ENCODE measurements at regions not wholly inside any gene's neighbourhood (a gene's known extent, or its start where the extent isn't known, plus 50 kb on each side); places are given as distances from the start of the nearest gene placed in this dataset.

DNA sequence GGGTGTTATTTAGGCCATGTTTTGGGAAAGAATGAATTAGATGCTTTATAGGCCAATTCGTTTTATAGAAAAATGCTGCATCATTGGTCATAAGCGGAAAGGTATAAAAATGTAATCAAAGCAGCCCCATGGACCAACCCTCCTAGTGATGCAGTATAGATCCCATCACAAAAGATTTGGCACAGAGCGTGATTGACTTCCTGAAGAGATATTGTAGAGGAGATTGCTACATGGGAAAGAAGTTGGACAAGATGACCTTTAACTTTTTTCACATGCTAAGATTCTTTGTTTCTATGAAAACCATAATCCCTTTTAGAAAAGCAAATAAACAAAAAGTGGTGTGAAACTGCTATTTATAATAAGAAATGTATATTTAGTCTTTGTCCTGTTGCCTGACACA is 136.5 kb upstream of the FNDC3A start:
- no peak for DNase-seq (ENCODE audit: low read depth in 3 of 3, low spot score in 2 of 3)

DNA sequence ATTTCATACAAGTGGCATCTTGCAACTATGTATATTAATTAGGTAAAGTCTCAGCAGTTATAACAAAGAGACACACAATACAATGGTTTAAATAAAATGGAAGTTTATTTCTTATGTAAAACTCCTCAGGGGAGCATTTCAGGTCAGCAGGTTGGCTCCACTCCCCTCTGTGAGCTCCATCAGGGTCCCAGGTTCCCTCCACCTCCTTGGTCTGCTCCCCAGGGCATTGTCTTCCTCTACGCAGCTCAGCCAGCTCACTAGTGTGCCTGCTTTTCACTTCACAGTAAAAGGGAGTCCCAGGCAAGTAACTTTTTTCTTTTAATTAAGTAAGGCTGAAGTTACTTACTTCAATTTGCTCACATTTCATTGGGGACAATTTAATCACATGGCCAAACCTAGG is 135.3 kb upstream of the FNDC3A start:
- no peak for DNase-seq (ENCODE audit: low read depth in 3 of 3, low spot score in 2 of 3)

DNA sequence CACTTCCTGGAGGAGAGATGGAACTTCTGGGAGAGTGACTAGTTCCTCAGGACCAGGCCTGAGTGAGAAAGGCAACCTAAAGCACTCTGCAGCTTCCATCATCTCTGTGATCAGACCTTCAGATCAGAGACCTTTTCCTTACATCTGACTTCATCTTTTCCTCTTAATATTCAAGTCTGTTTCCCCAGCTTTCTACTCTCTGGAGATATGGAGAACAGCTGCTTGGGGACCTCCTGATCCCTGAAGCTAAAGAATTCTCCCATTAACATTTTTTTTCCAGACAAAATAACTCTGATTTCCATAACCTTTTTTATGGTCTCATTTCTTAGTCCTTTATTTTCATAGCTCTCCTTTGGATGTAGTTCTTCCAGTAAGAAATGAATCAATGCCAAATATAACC is 133.4 kb upstream of the FNDC3A start:
- DNase-seq (ENCODE audit: low read depth in 3 of 3, low spot score in 2 of 3), result no peak

DNA sequence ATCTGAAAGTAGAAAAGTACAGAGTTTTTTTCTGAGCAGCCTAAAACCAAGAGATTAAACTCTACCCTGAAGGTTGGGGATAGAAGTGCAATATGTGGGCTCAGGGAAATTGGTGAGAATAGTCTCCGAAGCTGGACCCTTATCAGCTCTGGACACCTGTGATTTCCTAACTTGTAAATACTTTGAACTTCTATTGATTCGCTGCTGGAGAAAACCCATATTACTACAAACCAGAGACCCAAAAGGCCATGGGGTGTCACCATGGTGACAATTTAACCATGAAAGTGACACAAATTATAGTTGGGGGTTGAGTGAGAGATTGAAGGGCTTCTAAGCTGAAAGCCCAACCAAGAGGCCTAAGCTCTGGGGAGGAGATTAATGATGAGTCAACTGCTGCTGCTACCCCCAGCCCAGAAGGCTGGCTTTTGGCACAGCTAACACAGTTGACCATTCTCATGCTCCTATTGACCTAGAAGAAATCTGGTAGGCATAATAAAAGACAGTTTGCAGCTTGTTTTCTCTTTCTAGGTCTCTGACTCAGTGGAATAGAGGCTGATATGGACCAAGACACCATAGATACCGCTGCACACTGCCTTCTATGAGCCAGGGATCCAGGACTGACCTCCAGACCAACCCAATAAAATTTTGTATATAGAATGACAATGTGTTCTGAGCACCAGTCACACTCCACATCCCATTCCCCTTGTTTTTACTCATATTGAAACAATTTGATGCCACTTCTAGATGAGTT is 131.9 kb upstream of the FNDC3A start:
- DNase-seq (ENCODE audit: low read depth in 3 of 3, low spot score in 2 of 3), result no peak

DNA sequence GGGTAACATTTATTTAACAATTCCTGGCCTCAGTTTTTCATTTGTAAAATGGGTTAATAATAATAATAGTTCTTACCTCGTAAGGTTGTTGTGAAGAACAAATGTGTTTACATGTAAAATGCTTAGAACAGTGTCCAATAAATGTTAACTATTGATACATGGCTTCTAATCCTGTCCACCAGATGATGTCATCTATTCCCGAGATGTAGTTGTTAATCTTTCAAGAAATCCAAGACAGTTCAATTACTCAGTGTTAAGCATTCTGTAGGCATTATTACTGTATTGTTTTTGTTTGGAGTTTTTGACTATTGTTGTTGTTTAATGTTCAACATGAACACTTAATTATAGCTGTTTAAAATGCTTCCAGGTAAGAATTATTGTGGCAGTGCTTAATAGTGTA is 131.0 kb upstream of the FNDC3A start:
- no peak for DNase-seq (ENCODE audit: low read depth in 3 of 3, low spot score in 2 of 3)

DNA sequence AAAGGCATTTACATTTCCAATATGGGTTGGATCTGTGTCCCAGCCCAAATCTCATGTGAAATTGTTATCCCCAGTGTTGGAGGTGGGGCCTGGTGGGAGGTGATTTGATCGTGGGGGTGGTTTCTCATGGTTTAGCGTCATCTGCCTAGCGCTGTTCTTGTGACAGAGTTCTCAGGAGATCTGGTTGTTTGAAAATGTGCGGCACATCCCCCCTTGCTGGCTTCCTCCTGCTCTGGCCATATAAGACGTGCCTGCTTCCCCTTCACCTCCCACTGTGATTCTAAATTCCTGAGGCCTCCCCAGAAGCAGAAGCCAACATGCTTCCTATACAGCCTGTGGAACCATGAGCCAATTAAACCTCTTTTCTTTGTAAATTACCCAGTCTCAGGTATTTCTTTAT is 126.2 kb upstream of the FNDC3A start:
- no peak for DNase-seq (ENCODE audit: low read depth in 3 of 3, low spot score in 2 of 3)

DNA sequence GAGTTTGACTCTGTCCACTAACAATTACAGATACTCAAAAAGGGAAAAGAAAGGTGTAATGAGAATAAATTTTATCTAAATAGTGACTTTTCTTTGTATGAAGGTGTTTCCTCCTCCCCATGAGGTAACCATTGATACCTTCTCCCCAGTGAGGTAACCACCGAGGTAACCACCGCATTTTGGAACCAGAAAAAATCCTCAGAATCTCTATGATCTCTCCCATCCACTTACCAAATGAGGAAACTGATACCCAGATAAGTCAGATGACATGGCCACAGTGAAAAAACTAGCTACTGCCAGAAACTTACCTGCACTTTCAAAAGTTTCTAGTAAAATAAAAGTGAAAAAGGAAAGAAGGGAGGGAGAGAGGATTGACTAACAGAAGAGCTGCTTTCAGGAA is 124.0 kb upstream of the FNDC3A start:
- DNase-seq (ENCODE audit: low read depth in 3 of 3, low spot score in 2 of 3), result no peak

DNA sequence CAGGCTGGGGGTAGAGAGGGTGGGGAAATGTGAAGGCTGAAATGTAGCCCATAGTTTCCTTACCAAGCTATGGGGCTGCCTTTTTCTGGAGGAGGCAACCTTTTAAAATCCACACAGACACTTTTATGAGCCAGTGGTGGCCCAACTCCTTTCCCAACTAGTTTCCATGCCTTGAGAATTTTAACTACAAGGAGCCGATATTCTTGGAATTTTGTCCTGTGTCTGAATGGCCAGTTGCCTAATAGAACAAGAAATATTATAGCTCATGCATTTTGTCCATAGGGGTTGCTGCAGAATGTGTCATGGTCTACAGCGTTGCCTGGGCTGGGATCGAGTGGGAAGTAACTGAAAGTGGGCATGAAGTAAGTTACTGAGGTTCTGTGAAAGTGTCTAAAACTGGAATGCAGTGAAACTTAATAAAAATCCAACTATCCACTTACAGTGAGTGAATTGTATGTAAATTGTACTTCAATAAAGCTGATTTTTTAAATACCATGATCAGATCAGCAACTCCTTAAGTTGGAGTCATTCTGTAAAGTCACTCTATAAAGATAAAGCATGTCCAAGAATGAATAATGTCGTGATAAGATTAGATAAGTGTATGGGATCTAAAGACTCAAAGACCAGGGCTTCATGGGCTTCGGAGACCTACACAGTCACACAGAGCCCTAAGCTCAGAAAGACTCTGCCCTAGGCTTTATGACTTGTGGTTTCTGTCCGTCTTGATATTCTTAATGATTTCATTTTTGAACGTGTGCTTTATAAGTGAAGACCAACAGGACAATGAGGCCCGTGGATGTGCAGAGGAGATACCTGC is 122.6 kb upstream of the FNDC3A start:
- DNase-seq (ENCODE audit: low read depth in 3 of 3, low spot score in 2 of 3), result no peak

DNA sequence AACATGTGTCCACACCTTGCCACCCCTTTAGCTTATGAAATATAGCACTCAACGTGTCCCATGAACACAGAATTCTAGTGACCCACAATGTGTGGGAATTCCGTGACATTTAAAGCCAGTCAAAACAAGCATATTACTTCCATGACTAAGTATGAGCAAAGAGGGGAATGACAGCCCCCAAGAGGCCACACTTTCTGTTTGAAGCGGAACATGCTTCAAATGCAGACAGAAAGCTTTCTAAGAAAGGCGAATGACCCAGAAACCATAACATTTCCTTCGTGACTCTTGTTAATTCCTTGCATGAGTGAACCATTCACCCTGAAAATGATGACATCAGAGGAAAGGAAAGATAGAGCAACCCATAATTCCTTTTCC is 122.0 kb upstream of the FNDC3A start:
- DNase-seq (ENCODE audit: low read depth in 3 of 3, low spot score in 2 of 3), result no peak

DNA sequence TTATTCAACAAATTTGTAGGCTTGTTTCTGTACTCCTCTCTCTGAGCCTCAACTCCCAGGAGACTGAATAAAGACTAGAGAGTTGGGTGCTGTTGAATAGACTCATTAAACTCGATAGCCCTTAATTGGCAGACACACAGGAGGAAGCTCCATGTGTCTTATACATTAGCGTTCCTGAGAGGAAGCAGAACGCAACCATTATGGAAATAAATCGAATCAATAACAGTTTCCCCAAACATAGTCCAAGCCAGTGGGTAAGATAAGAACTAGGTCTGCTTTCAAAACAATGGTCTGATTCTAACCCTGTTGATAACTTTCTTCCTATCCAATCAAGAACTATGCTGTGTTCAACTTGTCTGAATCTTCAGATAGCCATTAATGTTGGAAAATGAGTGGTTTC is 118.1 kb upstream of the FNDC3A start:
- no peak for DNase-seq (ENCODE audit: low read depth in 3 of 3, low spot score in 2 of 3)

DNA sequence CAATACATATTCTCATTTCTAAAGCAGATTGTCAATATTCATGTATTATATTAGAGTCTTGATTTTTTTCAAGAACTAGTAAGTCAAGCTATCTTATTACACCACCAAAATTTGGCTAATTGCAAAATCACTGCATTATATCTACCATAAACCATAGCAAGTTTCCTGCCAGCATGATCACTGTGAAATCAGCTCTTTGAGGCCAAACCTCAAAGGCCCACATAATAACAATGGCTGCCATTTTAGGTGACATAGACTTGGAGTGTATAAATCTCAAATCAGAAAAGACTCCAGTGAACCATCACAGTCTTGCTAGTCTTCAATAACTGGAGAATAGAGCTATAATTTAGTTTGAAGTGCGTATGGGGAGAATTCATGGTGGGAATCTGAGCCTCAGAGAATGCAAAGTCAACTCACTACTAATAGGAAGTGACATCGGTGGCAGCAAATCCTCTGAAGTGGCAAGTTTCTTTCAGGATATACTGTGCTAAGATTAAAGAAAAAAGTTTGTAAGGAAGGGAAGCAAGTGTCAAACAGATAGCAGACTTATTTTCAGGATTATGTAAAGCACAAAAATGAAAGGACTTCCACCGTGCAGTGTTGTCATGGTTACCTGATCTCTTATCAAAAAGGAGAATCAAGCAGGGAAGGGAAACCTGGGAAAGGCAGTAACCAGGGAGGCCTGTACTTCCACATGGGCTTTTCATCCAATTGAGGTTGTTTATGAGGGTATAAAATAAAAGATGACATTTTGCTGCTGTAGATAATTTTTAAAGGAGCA is 117.4 kb upstream of the FNDC3A start:
- no peak for DNase-seq (ENCODE audit: low read depth in 3 of 3, low spot score in 2 of 3)

DNA sequence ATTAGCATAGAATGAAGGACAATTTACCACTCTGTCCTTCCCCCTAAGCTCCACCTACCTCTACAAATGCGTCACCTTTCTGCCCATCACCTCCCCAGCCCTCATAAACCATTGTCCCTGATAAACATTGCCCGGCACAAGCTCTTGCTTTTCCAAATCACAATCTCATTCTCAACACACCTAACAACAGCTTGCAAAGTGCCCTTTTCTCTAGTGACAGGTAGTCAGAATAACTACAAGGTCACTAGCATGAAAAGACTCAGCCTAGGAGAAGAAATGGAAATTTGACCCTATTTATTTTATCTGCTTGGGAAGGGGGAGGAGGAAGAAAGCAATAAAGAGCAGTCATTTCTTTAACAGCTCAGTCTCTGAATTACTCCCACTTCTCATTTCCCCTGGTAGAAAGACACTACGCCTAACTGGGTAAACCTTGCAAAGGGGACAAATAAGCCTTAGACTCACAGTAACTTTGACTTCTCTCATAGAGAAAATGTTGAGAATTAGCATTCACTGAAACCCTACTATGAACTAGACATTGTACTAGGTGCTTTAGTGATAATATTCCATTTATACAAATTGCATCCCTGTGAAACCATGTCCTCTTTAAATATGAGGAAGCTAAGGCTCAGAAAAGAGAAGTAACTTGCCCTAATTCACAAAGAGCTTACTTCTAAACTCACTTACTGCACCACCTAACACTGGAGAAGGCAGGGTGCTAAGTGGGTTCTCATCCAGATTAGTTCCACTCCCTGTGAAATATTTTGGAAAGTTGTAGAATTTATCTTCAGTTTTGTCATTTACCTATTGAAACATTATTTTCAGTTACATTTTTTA is 116.2 kb upstream of the FNDC3A start:
- DNase-seq (ENCODE audit: low read depth in 3 of 3, low spot score in 2 of 3), result peak in 2 of 3 donors; percentile 27 to 43

DNA sequence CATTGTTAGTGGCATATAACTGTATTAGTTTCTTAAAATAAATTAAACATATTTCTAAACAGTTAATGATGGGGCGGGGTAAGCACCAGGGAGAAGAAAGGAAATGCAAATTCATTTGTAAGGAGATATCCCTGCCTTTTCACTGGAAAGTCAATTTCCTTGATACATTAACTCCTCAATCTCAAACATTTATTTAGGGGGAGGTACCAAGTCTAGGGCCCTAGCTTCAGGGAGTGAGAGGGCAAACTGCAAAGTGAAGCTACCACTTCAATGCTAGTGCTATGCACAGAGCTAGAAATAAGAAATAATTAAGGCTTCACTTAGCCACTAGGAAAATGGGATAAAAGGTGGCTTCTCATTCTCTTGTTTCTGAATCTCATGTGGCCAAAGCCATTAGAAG is 115.3 kb upstream of the FNDC3A start:
- no peak for DNase-seq (ENCODE audit: low read depth in 3 of 3, low spot score in 2 of 3)

DNA sequence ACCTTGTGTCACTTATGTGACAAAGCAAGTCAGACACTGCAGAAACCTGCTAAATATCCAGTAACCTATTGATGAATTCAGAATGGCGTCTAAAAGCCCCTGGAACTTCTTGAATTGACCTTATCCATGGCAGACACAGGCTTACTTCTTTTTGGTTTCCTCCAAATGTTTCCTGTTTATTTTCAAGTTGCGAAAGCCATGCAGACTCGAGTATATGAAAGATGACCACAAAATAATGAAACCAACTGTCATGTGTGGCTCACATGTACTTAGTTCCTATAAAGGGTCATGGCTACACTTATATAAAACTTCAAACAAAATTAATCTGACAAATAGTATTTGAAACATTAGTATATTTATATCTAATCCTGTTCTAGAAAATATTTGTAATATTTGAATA is 113.1 kb upstream of the FNDC3A start:
- no peak for DNase-seq (ENCODE audit: low read depth in 3 of 3, low spot score in 2 of 3)

DNA sequence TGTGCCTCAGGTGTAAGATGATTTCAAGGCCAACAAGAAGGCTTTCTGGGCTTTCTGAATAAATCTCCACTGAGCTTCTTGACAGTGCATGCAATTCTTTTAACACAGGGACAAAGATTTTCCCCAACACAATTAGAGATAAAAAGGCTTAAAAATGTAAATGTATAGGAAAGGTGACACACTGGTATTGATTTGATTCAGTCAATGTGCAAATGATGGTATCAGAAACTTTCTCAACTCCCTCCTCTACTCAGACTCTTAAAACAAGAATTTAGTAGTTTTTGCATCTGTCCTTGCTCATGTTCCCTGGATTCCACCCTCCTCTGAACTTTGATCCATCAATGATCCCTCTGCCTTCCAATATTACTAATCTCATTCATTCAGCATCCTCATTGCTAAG is 111.6 kb upstream of the FNDC3A start:
- DNase-seq (ENCODE audit: low read depth in 3 of 3, low spot score in 2 of 3), result no peak

DNA sequence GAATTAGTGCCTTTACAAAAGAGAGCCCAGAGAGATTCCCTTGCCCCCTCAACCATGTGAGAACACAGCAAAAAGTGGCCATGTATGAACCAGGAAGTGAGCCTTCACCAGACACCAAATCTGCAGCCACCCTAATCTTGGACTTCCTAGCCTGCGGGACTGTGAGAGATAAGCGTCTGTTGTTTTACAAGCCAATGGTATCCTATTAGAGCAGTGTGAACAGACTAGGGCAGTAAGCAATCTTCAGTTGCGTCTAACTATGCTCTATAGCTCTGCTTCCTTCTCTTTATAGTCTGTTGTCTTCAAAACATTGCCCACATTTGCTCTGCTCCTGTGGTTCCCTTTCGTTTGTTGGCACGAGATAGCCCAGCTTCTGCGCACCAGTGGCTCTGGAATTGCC is 109.5 kb upstream of the FNDC3A start:
- no peak for DNase-seq (ENCODE audit: low read depth in 3 of 3, low spot score in 2 of 3)

DNA sequence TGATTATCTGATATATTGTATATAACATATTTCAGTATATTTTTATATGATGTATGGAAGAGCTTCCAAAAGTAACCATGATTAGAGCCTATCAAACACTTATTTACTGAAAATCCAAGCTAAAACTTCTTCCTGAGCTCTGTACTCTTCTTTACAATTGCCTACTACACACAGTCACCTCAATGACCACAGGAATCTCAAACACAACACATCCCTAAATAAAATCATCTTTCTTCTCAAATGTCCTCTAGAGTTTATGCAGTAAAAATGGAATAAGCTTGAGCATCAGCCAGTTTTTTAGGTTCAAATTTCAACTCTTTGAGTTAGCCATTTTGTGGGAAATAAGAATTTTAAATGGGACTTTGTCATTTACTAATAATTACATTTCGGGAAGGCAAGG is 102.6 kb upstream of the FNDC3A start:
- DNase-seq (ENCODE audit: low read depth in 3 of 3, low spot score in 2 of 3), result no peak

DNA sequence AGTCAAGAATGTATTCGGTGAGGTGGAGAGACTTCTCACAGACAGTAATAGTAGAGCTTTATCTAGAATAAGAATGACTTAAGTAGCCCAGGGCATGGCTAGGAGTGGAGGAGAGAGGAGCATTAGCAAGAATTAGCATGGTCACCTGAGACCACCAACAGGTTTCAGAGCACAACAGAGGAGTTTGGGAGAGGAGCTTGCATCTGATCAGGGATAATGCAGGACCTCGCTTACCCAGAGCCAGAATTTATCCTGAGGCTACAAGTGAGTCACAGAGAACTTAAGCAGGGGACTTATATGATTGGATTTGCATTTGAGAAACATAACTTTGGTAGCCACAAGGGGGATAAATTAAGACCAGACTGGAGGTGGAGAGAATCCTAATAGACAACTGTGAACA is 102.1 kb upstream of the FNDC3A start:
- DNase-seq (ENCODE audit: low read depth in 3 of 3, low spot score in 2 of 3), result no peak

DNA sequence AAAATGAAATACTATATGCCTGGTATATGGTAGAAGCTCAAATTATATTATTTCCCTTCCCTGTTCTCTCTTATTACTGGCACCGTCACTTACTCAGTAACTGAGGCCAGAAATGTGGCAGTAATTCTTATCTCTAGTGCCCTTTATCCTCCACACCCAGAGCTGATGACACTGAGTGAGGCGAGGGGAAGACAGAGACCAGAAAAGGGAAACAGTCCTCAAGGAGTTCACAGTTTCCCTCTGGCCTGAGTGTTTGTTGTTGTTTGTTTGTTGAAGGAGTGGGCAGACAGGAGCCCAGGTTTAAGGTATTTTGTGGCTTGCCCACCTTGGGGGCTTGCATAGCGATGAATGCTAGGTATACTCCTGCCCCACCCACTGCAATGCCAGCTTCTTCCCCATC is 101.5 kb upstream of the FNDC3A start:
- no peak for DNase-seq (ENCODE audit: low read depth in 3 of 3, low spot score in 2 of 3)

DNA sequence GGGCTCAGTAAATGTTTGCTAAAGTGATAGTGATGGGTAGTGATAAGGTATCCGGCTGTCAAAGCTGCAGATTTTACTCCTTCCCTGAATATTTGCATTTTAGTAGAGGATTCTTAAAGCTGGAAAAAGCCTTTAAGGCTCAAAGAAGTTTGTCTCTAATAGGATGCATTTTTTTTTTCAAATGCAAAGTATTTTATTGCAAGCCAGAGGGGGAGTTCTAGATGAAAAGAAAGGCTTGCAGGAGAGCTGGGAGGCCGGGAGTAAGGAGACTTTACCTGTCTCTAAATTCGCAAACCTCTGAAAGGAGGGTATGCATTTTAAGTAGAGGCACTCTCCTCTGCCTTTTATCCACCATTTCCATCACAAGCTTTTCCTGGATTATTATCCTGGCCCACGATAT is 100.7 kb upstream of the FNDC3A start:
- no peak for DNase-seq (ENCODE audit: low read depth in 3 of 3, low spot score in 2 of 3)

DNA sequence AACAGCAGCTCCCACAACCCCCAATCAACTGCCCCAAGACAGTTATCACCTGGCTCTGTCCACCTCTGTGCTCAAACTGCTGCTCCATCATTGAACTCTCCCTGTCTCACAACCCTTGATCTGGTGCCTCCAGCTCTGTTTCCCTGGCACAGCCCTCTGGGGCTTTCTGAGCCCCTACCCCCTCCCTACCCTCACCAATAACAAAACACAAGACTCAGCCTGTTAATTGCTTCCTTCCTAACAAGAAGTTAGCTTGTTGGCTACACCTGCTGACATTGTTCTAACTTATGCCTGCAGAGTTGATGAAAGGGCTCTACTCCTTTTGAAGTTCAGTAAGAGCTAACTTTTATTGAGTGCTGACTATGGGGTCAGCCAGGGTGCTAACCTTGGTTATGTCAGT is 99.4 kb upstream of the FNDC3A start:
- no peak for DNase-seq (ENCODE audit: low read depth in 3 of 3, low spot score in 2 of 3)
